Stimulated activated naive CD8-positive, alpha-beta T cell treated with anti-CD3 and anti-CD28 coated beads, Interleukin-15, Interleukin-2, amounts not matched to agents 100 ng/mL and 50 ng/mL, for 24 hours (primary cell): ENCODE measurements at regions not wholly inside any gene's neighbourhood (a gene's known extent, or its start where the extent isn't known, plus 50 kb on each side); places are given as distances from the start of the nearest gene placed in this dataset.
A peak's percentile ranks its signal among the peaks of the same experiment; 100 is the strongest.
"Not testable (repeated sequence)": the region's sequence is repeated elsewhere in the genome, so short reads cannot be mapped to it uniquely, and the experiment has no call there.

ENCODE experiments used
- H3K27ac Mint-ChIP-seq: one replicate; pipeline ENCODE4 v1.8.0; 2021; ENCODE audit warnings: mild to moderate bottlenecking, mixed read lengths
- H3K27me3 Mint-ChIP-seq: one replicate; pipeline ENCODE4 v1.8.0; 2021; ENCODE audit warnings: mixed read lengths
- H3K36me3 Mint-ChIP-seq: one replicate; pipeline ENCODE4 v1.8.0; 2021; ENCODE audit warnings: low read depth, mixed read lengths
- H3K4me1 Mint-ChIP-seq: one replicate; pipeline ENCODE4 v1.8.0; 2021; ENCODE audit warnings: low read depth, mixed read lengths
- H3K4me3 Mint-ChIP-seq: one replicate; pipeline ENCODE4 v1.8.0; 2021; ENCODE audit warnings: mild to moderate bottlenecking, mixed read lengths
- H3K9me3 Mint-ChIP-seq: one replicate; pipeline ENCODE4 v1.8.0; 2021; ENCODE audit warnings: mixed read lengths

DNA sequence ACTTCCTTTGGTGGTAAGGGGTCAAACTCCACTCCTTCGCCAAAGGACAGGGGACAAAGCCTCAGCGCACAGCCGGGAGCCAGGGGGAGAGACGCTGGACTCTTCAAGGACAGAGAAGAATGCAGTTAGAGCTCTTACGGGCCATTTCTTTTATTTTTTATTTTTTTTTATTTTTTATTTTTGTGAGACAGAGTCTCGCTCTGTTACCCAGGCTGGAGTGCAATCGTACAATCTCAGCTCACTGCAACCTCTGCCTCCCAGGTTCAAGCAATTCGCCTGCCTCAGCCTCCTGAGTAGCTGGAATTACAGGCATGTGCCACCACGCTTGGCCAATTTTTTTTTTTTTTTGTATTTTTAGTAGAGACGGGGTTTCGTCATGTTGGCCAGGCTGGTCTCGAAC is 93.2 kb upstream of the RPH3AL start, which contains the start of gene RFLNB:
TSS of gene RFLNB (minus strand) at position 101 of the 400 bp plus-strand sequence.
- Mint-ChIP-seq H3K27ac (peak within 1 kb of the TSS; percentile 40), H3K36me3 (peaks cover 11% of the 10 kb centered on the region)
- not testable (repeated sequence) for H3K27me3 Mint-ChIP-seq, H3K4me3 Mint-ChIP-seq, H3K4me1 Mint-ChIP-seq, H3K9me3 Mint-ChIP-seq

DNA sequence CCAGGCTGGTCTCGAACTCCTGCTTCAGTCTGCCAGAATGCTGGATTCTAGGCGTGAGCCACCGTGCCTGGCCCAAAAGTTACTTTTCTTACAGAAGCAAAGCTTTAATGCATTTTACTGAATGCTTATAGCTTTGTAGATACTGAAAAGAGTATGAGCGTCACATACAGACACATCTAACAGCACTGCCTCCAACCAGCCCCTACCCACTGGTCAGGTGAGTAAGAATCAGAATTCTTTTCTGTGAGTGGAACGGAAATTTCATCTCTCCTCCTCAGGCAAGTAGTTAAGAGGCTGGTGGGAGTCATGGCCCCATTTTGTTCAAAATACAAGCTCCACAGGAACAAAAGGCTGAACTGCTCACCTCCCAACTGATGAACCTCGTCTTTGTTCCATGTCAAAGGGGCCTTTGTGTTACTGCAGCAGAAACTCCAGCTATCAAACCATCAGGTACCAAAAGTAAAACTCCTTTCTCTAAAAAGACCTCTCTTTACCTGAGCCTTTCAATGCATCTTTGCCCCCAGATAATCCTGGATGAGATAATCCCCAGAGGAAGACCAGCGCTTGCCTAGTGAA is 92.4 kb upstream of the RPH3AL start:
- H3K4me3 Mint-ChIP-seq = no peak overlapping the region
- peaks cover 11% of the 10 kb centered on the region for H3K36me3 Mint-ChIP-seq
- peaks cover 8% of the 10 kb centered on the region for H3K4me1 Mint-ChIP-seq
- H3K27ac Mint-ChIP-seq = no peak overlapping the region
- no peaks in the 10 kb centered on the region for H3K9me3 Mint-ChIP-seq
- H3K27me3 Mint-ChIP-seq = no peaks in the 10 kb centered on the region

DNA sequence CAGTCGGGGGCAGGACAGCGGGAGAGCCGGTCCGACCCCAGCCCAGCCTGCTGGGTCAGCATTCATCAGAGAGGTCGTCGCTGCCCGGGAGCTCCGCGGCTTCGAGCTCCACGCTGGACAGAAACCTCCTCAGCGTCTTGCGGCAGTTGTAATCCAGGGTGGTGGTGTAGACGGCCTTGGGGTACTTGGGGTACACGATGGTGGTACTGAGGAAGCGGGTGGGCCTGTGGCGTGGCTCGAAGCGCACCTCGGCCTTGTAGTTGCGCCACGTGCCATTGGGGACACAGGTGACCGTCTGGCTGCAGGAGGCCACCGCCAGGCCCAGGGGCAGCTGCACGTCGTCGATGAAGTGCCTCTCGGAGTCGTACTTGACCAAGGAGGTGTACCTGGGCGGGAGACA is 90.5 kb upstream of the RPH3AL start:
- Mint-ChIP-seq H3K4me3 (no peak overlapping the region), H3K27me3 (no peaks in the 10 kb centered on the region), H3K4me1 (peaks cover 8% of the 10 kb centered on the region), H3K9me3 (no peaks in the 10 kb centered on the region), H3K27ac (no peak overlapping the region), H3K36me3 (peaks cover 11% of the 10 kb centered on the region)

DNA sequence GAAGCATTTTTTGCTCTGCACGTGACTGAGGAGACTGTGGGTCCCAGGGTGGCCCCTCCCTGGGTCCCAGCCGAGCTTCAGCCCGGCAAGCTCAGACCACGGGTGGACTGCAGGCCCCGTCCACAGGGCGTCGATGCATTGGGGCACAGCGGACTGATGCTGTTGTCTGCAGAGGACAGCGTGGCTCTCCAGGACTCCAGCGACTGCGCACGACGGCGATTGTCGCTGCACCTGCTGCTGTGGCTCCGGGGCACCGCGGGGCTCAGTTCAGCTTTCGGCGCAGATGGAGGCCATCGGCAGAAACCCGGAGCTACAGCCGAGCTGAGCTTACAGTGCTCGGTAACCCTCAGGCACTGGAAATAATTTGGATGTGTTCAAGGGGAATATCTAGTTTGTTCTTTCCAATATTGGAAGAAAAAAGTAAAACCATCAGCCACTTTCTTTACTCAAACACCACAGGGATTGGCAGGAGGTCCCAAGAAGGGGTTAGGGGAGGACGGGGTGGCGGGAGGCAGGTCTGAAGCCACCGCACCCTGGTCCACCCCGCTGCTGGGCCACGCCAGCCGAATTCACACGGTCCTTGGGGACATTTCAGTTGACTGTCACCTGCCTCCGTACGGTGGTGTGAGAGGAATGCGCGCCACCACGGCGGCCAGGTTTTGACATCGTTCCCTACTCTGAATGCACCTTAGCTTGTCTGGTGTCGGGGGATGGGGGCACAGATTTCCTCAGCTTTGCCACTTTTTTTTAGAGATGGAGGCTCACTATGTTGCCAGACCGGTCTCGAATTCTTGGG is 88.7 kb upstream of the RPH3AL start:
- Mint-ChIP-seq H3K4me3 (no peak overlapping the region), H3K27me3 (no peaks in the 10 kb centered on the region), H3K27ac (no peak overlapping the region), H3K36me3 (peaks cover 6% of the 10 kb centered on the region), H3K4me1 (peaks cover under 1% of the 10 kb centered on the region), H3K9me3 (no peaks in the 10 kb centered on the region)

DNA sequence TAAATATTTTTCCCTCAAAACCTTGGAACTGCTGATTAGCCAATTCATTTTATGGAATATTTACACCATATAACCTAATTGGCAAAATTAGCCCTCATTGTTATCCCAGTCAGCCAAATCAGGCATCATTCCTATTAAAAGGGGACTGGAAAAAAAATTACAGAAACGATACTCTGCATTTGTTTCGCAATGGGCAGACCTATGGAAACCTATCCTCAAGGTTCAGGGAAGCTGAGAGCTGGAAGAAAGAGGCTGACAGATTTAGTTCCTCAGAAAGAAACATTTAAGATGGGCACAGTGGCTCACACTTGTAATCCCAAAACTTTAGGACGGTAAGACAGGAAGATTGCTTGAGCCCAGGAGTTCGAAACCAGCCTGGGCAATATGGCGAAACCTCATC is 85.6 kb upstream of the RPH3AL start:
- Mint-ChIP-seq H3K36me3 (peaks cover 11% of the 10 kb centered on the region), H3K4me1 (no peaks in the 10 kb centered on the region), H3K27me3 (no peaks in the 10 kb centered on the region), H3K9me3 (peaks cover 7% of the 10 kb centered on the region), H3K27ac (no peak overlapping the region), H3K4me3 (no peak overlapping the region)

DNA sequence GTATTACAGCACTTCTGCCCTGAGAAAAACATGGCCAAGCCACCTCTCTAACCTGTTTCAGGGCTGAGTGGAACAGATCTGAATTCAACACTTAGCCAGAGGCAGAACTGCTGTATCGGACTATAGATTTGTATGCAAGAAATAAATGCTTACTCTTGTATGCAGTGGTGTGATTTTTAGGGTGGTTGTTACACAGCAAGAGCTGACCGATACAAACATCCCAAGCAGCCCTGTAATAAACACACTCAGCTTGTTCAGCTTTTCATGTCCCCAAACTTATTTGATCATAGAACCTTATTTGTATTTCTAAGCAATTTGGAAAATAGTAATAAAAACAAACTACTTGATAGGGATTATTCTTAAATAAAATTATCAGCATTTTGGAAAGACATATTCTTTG is 84.9 kb upstream of the RPH3AL start:
- H3K27ac Mint-ChIP-seq = no peak overlapping the region
- H3K4me1 Mint-ChIP-seq = no peaks in the 10 kb centered on the region
- no peak overlapping the region for H3K4me3 Mint-ChIP-seq
- no peaks in the 10 kb centered on the region for H3K27me3 Mint-ChIP-seq
- H3K9me3 Mint-ChIP-seq = peaks cover 7% of the 10 kb centered on the region
- H3K36me3 Mint-ChIP-seq = peaks cover 11% of the 10 kb centered on the region

DNA sequence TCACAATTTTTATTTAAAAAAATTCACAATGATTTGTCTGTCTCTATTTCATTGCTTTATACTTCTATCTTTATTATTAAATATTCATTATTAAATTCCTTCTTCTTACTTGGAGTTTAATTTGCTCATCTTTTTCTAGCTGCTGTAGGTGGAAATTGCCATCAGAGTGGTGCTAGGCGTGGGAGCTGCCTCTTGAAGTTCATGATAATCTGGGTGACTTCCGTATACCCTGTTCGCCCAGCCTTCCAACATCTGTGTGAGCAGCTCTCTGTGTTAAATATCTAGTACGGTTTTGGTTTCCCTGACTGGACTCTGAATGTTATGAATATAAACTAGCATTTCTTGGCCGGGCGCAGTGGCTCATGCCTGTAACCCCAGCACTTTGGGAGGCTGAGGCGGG is 84.0 kb upstream of the RPH3AL start:
- H3K4me3 Mint-ChIP-seq = no peak overlapping the region
- no peaks in the 10 kb centered on the region for H3K4me1 Mint-ChIP-seq
- peaks cover 7% of the 10 kb centered on the region for H3K9me3 Mint-ChIP-seq
- H3K36me3 Mint-ChIP-seq = peaks cover 5% of the 10 kb centered on the region
- H3K27ac Mint-ChIP-seq = no peak overlapping the region
- no peaks in the 10 kb centered on the region for H3K27me3 Mint-ChIP-seq

DNA sequence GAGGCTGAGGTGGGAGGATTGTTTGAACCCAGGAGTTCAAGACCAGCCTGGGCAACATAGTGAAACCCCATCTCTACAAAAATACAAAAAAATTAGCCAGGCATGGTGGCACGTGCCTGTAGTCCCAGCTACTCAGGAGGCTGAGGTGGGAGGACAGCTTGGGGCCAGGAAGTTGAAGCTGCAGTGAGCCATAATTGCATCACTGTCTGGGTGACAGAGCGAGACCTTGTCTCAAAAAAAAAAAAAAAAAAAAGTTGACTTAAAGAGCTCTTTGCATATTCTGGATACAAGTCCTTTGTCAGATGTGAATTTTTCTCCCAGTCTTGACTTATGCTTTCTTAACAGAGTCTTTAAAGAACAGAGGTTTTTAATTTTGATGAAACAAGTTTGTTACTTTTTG is 79.9 kb upstream of the RPH3AL start:
- H3K27ac Mint-ChIP-seq, H3K4me3 Mint-ChIP-seq, H3K36me3 Mint-ChIP-seq, H3K9me3 Mint-ChIP-seq, H3K4me1 Mint-ChIP-seq, H3K27me3 Mint-ChIP-seq: not testable (repeated sequence)

DNA sequence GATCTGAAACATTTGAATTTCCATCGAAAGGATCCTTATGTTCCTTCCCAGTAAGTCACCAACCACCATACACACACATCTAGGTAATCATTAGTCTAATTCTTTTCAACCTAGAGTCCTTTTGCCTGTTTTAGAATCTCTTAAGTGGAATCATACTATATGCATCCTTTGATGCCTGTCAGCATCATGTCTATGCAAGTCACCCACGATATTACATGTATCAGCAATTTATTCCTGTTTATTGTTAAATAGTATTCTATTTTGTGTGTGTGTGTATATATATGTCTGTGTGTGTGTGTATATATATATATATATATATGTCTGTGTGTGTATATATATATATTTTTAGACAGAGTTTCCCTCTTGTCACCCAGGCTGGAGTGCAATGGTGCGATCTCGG is 78.9 kb upstream of the RPH3AL start:
- Mint-ChIP-seq H3K27me3 (no peaks in the 10 kb centered on the region), H3K4me1 (peaks cover 8% of the 10 kb centered on the region)

DNA sequence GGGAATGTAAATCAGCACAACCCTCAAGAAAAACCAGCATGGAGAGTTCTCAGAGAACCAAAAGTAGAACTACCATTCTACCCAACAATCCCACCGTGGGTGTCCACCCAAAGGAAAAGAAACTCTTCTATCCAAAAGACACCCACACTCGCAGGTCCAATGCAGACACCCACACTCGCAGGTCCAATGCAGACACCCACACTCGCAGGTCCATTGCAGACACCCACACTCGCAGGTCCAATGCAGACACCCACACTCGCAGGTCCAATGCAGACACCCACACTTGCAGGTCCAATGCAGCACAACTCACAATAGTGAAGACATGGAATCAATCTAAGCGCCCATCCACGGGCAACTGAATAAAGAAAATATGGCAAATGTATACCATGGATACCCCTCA is 77.0 kb upstream of the RPH3AL start:
- Mint-ChIP-seq H3K36me3 (no peaks in the 10 kb centered on the region), H3K9me3 (no peaks in the 10 kb centered on the region), H3K4me3 (no peak overlapping the region), H3K27ac (no peak overlapping the region), H3K27me3 (no peaks in the 10 kb centered on the region), H3K4me1 (peaks cover 8% of the 10 kb centered on the region)

More for the DNA sequence above, 78.9 kb upstream of the RPH3AL start:
- H3K36me3 Mint-ChIP-seq = peaks cover 5% of the 10 kb centered on the region
- peaks cover 7% of the 10 kb centered on the region for H3K9me3 Mint-ChIP-seq
- H3K4me3 Mint-ChIP-seq = no peak overlapping the region
- H3K27ac Mint-ChIP-seq = no peak overlapping the region

DNA sequence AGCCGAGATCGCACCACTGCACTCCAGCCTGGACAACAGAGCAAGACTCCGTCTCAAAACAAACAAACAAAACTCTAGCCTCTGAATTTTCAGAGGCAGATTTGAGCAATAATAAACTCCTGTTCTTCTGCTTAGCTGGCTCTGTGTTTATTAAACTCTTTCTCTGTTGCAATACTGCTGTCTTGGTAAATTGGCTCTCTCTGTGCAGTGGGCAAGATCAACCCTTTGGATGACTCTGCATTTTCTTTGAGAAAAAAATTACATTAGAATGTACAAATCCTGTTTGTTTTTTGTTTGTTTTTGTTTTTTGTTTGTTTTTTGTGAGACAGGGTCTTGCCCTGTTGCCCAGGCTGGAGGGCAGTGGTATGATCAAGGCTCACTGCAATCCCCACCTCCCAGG is 75.8 kb upstream of the RPH3AL start:
- Mint-ChIP-seq H3K9me3 (no peaks in the 10 kb centered on the region), H3K36me3 (no peaks in the 10 kb centered on the region), H3K27me3 (no peaks in the 10 kb centered on the region), H3K27ac (no peak overlapping the region), H3K4me1 (peaks cover 8% of the 10 kb centered on the region), H3K4me3 (no peak overlapping the region)

DNA sequence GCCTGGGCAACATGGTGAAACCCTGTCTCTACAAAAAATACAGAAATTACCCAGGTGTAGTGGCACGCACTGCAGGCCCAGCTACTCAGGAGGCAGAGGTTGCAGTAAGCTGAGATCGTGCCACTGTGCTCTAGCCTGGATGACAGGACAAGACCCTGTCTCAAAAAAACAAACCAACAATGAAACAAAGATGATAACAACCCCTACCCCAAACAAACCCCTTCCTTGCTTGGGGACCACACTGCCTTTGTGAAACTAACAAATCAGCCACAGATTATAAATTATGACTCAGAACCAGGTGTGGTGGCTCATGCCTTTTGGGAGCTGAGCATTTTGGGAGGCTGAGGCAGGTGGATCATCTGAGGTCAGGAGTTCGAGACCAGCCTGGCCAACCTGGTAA is 75.3 kb upstream of the RPH3AL start:
- Mint-ChIP-seq H3K27me3 (no peaks in the 10 kb centered on the region), H3K9me3 (no peaks in the 10 kb centered on the region), H3K4me3 (no peak overlapping the region), H3K4me1 (peaks cover 8% of the 10 kb centered on the region), H3K27ac (no peak overlapping the region), H3K36me3 (no peaks in the 10 kb centered on the region)

DNA sequence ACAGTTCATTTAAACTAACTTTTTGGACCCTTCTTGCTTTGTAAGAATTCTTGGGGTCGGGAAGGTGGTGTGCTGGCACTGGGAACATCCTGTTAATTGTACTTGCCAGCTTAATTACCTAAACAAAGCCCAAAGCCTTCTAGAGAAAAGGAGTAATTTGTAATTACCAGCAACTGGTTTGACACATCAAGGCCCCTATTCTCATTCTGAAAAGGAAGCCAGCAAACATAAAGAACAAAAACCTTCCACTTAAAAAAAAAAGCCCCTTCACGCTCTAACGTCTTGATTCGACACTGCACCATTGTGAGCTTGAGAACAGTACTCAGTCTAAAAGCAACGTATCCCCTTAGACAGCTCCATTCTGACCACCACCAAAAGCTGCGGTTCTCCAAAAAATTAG is 74.7 kb upstream of the RPH3AL start:
- H3K4me3 Mint-ChIP-seq = no peak overlapping the region
- peaks cover 8% of the 10 kb centered on the region for H3K4me1 Mint-ChIP-seq
- H3K9me3 Mint-ChIP-seq = no peaks in the 10 kb centered on the region
- no peaks in the 10 kb centered on the region for H3K36me3 Mint-ChIP-seq
- H3K27ac Mint-ChIP-seq = no peak overlapping the region
- H3K27me3 Mint-ChIP-seq = no peaks in the 10 kb centered on the region

DNA sequence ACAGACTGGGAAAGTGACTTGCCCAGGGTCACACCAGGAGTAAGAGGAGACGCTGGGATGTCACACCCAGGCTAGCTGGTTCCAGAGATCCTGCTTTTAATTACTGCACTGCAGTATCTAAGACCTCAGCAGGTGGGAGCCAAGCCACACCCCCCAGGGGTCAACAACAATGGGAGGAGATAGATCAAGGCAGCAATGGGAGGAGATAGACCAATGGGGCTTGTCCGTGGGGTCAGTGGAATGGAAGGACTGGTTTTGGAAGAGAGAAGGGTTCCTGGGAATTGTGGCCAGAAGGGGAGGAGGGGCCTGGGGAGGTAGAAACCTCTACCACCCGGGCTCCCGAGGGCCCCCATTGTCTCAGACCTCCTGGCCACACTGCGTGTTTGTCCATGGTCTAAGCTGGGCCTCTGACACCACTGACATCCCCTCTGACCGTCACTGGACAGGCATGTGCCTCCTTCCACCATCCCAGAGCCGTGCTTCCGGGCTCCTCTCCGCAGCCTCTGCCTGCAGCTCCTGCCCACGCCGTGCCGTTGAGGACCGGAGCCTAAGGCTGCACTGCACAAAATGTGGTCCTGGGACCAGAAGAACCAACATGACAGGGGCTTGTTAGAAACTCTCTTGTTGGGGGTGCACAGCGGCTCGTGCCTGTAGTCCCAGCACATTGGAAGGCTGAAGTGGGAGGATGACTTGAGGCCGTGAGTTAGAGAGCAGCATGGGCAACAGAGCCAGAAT is 69.8 kb upstream of the RPH3AL start:
- H3K27ac Mint-ChIP-seq = no peak overlapping the region

DNA sequence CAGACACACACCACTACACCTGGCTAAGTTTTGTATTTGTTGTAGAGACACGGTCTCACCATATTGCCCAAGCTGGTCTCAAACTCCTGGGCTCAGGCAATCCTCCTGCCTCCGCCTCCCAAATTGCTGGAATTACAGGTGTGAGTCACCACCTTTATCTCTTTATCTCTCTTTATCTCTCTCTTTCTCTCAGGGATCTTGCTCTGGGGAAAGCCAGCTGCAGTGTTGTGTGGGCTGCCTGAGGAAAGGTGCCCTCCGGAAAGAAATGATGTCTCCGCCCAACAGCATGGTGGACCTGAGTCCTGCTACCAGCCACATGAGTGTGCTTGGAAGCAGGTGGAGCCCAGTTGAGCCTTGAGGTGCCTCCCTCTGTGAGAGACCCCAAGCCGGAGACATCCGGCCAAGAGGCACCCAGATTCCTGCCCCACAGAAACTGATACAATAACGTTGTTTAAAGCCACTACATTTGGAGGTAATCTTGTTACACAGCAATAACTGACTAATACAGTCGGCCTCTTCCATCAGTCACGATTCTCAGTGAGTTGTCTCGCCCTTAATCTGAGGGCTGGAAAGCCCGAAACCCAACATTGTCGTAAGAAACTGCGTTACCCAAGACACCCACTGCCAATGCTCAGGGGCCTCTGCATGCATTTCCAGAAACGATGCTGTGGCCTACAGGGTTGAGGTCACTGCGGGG is 68.0 kb upstream of the RPH3AL start:
- peaks cover 54% of the 10 kb centered on the region for H3K4me1 Mint-ChIP-seq
- no peak overlapping the region for H3K27ac Mint-ChIP-seq
- H3K4me3 Mint-ChIP-seq = no peak overlapping the region

More for the DNA sequence above, 69.8 kb upstream of the RPH3AL start:
- Mint-ChIP-seq H3K36me3 (no peaks in the 10 kb centered on the region), H3K27me3 (peaks cover 3% of the 10 kb centered on the region), H3K4me1 (peaks cover 38% of the 10 kb centered on the region), H3K4me3 (no peak overlapping the region), H3K9me3 (no peaks in the 10 kb centered on the region)

More for the DNA sequence above, 68.0 kb upstream of the RPH3AL start:
- Mint-ChIP-seq H3K9me3 (no peaks in the 10 kb centered on the region), H3K27me3 (peaks cover 3% of the 10 kb centered on the region), H3K36me3 (no peaks in the 10 kb centered on the region)
